ENCODE measurements at regions not wholly inside any gene's neighbourhood (a gene's known extent, or its start where the extent isn't known, plus 50 kb on each side); places are given as distances from the start of the nearest gene placed in this dataset.

DNA sequence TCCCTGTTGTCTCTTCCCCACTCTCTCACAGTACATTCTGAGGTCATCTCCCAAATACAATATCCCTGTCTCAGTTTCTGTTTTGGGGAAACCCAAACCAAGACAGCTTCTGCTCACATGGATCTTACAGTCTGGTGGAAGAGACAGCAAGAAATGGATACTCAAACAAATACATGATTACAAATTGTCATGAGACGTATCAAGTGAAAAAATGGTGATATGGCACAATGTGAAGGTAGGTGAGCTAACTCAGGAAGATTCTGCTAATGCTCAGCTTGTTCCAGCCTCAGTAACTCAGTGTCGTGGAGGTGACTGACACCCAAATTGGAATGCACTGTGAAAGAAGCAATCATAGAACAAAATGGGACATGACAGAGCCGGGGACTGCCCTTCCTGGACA lies 68.3 kb downstream of the CHST1 start:
- in situ Hi-C loops (cut with MboI; ENCODE audit: low sequenced_read_pairs) = no loop called here

DNA sequence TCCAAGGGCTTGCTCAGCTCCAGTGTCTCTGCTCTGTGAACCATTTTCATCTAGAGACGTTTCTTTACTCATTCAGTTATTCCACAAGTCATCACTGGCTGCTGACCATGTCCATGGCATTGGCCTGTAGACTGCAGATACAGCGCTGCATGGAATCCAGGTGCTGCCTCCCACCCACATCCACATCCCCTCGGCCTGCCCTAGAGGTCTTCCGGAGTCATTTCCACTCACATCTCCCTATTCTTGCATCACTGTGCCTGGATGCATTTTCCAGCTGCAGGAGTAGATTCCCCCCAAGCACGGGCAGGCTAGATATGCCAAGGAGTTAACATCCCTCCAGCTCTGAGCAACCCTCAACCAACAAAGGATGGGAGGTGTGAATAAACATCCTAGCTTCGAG lies 68.9 kb downstream of the CHST1 start:
- in situ Hi-C loops (cut with MboI; ENCODE audit: low sequenced_read_pairs) = no loop called here

DNA sequence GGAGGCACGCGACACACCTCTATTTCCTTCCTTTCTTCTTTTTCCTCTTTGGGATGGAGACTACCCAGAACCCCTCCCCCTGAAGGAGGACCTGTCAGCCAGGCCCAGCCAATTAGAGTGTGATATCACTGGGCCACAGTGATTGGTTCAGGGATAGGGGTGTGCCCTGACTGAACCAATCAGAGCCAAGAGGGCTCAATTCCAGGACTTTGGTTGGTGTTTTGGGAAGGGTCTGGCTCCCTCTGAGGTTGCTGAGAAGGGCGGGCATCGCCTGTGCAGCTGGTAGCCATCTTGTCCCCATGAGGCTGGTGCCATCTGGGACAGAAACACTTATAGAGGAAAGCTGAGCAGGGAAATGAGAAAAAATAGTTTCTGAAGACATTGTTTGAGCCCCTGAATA lies 71.4 kb downstream of the CHST1 start:
- in situ Hi-C loops (cut with MboI; ENCODE audit: low sequenced_read_pairs) = no loop called here

DNA sequence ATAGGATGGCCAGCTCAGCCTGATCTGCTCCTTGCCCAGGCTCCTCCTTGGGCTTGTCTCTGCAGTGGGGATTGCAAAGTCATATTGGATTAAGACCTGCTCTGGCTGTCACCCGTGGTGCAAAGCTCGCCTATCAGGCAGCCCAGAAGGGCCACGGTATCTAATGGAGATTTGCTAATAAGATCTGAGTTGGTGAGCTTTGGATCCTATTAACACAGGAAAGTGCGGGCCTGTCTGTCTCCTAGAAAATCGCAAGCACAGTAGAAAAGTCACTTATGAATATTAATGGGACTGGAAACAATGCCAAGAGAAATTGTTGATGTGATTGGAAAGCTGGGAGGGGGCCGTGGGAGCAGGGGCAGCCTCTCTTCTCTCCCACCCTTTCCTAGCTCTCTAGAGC lies 72.8 kb downstream of the CHST1 start:
- in situ Hi-C loops (cut with MboI; ENCODE audit: low sequenced_read_pairs) = no loop called here

DNA sequence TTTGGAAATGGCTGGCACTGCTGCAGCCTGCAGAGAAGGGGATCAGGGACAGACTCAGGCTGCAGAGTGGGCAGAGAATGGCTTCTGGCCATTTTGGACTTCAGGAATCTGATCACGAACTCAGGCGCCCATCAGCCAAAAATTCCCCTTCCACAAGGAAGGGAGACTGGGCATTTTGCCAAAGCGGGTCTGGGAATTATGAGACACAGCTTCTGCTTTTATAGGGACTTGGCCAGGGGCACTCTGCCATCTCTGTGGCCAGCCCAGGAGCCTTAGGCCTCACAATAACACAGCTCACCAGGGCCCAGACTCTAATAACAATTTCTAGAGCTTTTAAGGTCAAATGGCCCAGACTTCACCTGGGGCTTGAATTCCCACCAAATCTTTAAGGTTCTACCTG lies 74.7 kb downstream of the CHST1 start:
- in situ Hi-C loops (cut with MboI; ENCODE audit: low sequenced_read_pairs) = no loop called here

DNA sequence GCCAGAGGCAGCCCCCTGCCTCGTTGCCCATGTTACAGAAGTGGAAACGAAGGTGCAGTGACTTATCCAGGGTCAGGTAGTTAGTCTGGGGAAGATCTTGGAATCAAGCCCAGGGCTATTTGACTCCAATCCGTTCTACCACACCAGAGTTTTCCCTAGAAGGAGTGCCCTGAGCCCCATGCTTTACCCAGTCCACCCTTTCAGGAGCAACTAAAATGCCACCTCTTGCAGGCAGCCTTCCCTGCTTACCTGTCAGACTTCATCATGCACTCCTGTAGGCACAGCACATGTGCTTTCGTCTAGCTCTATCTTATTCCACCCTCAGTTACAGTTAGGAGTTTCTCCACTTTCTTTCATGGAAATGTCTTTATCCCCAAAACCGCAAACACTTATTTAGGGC lies 80.2 kb downstream of the CHST1 start:
- in situ Hi-C loops (cut with MboI; ENCODE audit: low sequenced_read_pairs) = no loop called here

DNA sequence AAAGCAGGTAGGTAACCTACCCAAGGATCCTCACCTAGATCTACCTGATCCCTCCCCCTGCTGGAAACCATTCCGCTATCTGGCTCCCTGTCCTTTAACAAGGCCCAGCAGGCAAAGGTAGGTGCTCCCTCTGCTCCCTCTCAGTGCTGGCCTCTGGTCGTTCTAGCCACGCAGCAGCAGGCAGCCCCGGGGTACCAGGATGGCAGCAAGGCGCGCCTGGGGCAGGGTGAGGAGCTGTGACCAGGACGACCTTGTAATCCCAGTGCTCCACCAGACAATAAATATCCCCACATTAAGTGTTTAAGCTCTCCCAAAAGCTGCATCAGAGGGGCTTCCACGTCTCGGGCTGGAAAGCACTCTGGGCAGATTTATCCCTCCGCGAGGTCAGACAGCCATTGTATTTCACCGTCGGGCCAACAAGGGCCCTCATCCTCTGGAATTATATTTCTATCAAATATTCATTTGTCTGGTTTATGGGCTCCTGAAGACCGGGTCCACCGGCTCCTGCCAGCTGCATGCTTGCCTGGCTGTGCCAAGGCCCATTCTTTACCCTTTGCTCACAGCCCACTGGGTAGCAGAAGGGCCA lies 81.3 kb downstream of the CHST1 start:
- in situ Hi-C loops (cut with MboI; ENCODE audit: low sequenced_read_pairs) = no loop called here

DNA sequence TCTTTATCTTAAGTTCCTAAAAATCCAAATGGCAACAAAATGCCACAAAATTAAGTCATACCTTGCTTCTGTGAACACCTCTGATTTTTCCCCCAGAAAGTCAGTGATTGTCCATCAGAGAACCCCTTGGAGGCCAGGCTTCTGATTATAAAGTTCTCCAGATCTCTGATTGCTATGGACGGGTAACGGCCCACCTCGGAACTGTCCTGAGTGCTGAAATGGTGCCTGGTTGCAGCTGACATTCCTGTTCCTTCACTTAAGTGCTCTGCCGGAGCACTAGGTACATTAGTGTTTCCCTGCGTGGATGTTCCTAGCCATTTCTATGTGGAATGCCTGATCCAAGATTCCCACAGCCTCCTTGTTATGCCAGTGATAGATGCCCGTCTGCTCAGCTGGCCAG lies 85.0 kb downstream of the CHST1 start:
- in situ Hi-C loops (cut with MboI; ENCODE audit: low sequenced_read_pairs) = no loop called here

DNA sequence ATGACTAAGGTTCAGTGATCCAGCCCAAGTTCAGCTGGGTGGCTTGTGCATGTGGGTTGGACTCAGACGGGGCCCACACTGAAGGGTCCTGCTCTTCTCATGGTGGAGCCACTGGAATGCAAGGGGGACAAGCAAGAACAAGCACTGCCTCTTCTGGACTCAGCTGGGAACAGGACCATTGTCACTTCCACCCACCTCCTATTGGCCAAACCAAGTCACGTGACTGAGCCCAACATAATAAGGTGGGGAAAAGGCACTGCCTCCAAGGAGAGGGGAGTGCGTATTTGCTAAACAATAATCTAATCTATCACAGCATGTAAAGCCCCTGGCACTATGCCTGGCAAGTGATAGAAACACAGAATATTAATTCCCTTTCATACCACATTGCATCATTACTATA lies 87.1 kb downstream of the CHST1 start:
- in situ Hi-C loops (cut with MboI; ENCODE audit: low sequenced_read_pairs) = no loop called here

DNA sequence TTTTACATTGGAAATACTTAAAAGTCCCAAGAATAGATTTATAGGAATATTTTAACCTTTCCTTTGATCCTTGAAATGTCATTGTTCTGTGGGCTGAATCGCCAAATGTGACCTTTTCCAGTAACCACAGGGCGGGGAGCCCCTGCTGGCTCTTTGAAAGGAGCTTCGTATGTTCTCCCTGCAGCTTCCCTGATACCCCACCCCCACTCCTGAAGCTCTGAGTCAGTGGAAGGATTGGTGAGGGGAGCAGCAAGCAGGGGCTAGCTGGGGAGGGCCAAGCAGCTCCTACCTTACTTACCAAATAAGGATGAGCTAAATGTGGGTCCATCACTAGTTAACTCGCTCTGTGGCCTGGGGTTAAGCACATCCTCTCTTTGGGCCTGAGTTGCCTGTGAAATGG lies 87.7 kb downstream of the CHST1 start:
- in situ Hi-C loops (cut with MboI; ENCODE audit: low sequenced_read_pairs) = no loop called here

DNA sequence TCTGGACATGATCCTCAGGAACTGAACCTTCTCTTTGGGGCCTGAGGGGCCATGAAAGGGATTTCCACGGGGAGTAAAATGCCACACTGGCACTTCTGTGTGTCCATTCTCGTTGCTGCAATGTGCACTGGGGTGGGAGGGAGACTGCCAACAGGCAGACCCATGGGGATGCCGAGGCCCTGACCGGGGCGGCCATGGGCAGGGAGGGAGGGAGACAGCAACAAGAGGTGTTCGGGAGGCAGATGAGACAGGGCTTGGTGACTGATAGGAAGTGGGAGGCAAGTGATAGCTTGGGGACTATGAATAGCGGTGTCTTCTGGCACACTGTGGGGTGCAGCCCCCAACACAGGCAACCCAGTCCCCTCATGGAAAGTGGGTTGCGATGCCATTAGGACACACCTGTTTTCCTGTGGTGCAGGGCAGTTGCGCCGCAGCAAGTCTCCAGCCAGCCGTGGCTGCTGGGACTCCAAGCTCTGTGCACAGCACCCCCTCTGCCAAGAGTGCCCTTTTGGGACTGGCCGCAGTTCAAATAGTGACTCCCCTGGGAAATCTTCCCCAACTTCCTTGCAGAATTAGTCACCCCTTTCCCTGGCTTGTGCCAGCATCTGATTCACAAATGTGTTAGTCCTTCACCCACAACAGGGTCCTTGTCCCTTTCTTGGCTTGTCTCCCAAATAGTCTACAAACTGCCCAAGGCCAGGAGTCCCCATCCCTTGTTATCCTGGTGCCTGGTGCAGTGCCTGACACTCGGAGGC lies 88.8 kb downstream of the CHST1 start:
- in situ Hi-C loops (cut with MboI; ENCODE audit: low sequenced_read_pairs) = no loop called here

DNA sequence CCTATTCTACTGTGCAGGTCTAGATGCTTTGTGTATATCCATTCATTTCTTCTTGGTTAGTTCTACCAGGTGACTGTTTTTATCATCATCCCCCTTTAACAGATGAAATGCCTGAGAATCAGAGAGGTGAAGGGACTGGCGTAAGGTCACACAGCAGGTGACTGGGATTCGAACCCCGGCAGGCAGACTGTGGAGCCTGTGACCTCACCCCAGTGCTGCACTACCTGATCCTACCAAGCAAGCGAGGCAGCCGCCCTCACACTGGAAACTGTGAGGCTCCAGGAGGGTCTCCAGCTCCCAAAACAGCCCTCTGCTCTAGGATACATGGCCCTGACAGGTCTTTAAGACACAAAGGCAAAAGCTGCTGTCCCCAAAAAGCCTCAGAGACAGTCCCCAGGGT lies 91.7 kb downstream of the CHST1 start:
- in situ Hi-C loops (cut with MboI; ENCODE audit: low sequenced_read_pairs) = no loop called here

DNA sequence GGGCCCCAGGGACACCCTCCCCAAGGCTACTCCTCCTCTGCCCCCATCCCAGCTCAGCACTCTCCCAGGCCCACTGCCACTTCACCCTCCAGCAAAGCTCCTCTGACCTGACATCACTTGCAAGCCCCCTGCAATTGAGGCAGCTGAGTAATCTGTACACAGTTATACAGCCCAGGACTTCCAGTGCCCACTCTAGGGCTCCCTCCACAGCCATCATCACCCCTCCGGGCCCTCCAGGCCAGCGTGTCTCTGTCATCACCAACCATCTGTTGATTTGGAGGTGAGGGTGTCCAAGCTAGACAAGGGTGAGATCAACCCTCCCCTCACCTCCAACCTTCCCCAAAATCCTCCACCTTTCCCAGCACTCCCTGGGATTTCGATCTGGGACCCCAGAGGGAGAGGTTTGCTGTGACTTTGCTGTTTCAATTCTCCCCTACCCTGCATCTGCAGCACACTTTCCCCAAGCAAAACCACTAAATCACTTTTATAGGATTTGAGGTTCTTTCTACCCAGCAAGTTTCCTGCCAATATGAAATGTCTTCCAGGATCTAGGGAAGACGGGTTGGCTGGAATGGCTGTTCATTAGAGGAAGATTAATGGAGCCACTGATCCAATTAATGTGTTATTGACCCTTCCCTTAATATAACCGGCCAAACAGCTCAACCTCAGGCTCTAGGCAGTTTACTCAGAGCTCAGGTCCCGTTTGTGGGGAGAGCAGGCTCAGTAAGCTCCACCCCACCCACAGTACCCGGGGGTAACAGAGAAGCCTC lies 92.9 kb downstream of the CHST1 start:
- in situ Hi-C loops (cut with MboI; ENCODE audit: low sequenced_read_pairs) = no loop called here

DNA sequence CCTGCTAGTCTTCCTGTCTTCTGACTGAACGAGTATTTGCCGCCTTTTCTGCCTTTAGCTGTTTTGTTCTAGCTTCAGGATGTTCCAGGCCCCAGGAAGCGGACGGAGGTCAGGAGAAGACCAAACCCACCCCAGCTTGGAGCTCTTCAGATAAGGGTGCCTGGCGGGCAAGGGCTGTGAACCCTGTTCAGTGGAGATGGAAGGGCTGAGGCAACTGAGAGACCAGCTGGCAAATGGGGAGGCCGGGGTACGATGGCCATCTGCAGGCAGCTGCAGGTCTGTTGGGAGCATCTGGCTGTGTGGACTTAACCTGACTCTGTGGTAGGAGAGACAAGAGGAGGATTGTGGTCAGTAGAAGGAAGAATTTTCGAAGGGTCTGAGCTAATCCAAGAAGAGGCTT lies 95.6 kb downstream of the CHST1 start:
- in situ Hi-C loops (cut with MboI; ENCODE audit: low sequenced_read_pairs) = no loop called here

DNA sequence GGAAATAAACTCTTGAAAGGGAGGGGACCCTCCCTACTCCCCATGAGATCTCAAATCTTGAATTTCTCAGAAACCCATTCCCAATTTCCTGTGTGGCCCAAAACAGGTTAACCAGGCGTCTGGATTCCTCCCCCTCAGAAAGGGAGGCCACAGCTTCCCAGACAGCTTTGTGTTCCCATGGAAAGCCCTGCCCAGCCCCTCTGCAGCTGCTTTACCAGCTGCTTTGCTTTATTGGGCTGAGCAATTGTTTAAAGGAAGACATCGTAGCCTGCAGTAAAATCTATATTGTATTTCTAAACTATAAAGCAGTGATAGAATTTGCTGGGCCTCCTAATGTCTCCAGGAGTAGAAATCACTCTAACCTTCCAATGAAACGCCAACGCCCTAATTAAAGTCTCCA lies 97.4 kb downstream of the CHST1 start:
- in situ Hi-C loops (cut with MboI; ENCODE audit: low sequenced_read_pairs) = no loop called here

DNA sequence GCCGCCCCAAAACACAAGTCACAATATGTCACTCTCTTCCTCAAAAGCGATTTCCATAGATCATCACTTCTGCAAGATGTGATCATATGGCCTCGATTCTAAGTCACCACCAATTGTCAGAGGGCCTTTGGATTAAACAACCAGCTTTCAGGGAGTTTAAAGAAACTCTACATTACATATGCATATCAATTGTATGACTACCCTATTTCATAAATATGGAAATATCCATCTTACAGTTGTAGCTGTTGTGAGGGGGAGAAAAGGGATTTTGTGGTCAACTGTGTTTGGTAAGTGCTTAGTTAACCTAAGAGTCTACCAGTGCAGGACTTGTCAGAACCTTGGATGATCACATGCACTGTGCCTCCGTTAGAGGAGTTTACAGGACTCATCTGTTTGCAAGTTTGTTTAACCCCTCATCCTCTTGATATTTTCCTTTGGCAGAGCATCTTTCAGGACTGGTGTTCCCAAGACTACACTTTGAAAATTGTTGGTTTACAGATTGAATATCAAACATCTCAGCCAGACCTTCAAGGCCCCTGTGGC lies 99.9 kb downstream of the CHST1 start:
- in situ Hi-C loops (cut with MboI; ENCODE audit: low sequenced_read_pairs) = no loop called here

DNA sequence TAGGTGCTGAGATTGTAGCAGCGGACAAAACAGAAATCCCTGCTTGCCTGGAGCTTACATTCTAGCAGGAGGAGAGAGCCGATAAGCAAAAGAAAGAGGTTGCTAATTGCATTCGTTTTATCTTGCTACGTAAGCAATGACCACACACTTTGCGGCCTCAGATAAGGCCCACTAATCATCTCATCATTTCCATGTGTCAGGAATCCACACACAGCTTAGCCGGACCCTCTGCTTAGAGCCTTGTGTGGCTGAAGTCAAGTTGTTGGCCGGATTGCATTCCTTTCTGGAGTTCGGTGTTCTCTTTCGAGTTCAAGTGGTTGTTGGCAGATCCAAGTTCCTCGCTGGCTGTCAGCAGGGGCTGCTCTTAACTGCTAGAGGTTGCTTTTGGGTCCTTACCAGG lies 101.6 kb downstream of the CHST1 start:
- in situ Hi-C loops (cut with MboI; ENCODE audit: low sequenced_read_pairs) = no loop called here

DNA sequence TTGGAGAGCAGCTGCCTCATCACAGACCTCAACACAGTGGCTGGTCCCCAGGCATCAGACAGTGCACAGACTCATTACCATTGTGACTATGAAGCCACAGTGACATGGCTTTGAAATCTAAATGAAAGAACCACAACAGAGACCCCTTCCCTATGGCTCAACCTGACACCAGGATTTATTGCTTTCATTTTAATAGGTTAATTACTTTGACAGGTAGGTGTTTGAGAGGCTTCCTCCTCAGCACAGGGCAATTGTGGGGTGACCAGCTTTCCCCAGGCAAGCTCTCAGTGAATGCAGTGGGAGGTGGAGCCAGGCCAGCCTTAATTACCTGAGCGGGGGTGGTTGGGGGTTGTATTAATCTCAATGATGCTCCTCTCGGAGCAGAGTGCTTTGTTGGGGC lies 102.3 kb downstream of the CHST1 start:
- in situ Hi-C loops (cut with MboI; ENCODE audit: low sequenced_read_pairs) = no loop called here

DNA sequence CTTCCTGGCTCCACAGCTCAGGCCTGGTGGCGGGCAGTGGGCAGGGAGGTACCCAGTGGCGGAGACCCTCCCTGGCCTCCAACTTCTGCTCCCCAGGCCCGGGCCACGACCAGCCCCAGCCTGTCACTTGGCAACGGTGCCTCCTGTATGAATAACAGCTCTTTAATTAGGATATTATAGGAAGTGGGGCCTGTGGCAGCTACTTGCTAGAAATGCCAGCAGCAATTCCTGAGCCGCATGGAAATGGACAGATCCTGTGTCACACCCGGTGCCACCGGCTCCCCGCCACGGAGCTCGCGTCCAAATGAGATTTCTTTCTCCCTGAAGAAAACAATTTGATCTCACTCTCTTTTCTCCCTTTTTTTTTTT lies 104.5 kb downstream of the CHST1 start:
- in situ Hi-C loops (cut with MboI; ENCODE audit: low sequenced_read_pairs) = no loop called here

DNA sequence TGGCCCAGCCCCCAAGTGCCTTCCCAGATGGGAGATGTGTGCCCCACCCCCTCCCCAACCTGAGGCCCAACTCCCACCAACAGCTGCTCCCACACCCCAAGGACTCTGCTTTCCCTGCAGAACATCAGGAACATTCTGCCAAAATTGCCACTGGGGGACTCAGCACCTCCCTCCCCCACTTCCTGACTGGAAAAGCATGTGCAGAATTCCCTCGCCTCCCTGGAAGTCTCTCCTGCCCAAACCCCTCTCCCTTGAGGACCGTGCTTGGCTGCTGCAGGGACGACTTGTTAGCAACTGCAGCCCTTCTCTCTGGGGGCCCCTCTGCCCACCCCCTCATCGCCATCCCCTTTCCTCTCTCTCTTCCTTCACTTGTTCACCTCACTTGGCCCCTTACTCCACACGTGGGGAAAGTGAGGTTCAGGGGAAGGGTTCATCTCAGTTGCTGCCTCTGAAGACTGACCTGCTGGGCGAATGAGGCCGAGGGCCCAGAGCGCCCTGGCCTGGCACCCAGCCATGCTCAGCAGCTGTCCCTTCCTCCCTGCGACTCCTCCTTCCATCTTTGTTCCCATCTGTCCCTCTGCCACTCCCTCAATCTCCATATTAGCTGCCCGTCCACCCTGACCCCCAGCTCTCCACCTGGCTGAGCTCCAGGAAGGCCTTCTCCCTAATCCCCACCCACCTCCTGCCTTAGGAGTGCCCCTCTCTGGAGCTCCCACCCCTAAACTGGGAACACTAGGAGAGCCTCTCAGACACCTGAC lies 105.1 kb downstream of the CHST1 start:
- in situ Hi-C loops (cut with MboI; ENCODE audit: low sequenced_read_pairs) = no loop called here

Data from HL-60/S4 treated with phorbol 12-myristate 13-acetate at 8.2 ng/mL for 4 days and 3 days (cell line).